HG02870 (cell line): ENCODE measurements at regions not wholly inside any gene's neighbourhood (a gene's known extent, or its start where the extent isn't known, plus 50 kb on each side); places are given as distances from the start of the nearest gene placed in this dataset.
"Not testable (repeated sequence)": the region's sequence is repeated elsewhere in the genome, so short reads cannot be mapped to it uniquely, and the experiment has no call there.

Experiments used
- ATAC-seq: cut with Tn5 transposase; IDR thresholded peaks from one replicate; pipeline ENCODE4 v1.9.1; 2021; ENCODE audit warnings: mild to moderate bottlenecking, moderate library complexity; ENCODE audit not compliant: unreplicated experiment

GRCh38 chr13:65733110-65733509, 1497.0 kb downstream of the PCDH9 start:
- no peak for ATAC-seq

- ATAC-seq, result no peak
Measured at GRCh38 chr13:65727070-65727469, 1503.1 kb downstream of the PCDH9 start.

- no peak for ATAC-seq
Measured at GRCh38 chr13:65725006-65725405, 1505.1 kb downstream of the PCDH9 start.

- no peak for ATAC-seq
Measured at GRCh38 chr13:65724226-65724625, 1505.9 kb downstream of the PCDH9 start.

- no peak for ATAC-seq
Measured at GRCh38 chr13:65722506-65722905, 1507.6 kb downstream of the PCDH9 start.

GRCh38 chr13:65719831-65720230, 1510.3 kb downstream of the PCDH9 start:
- ATAC-seq, result no peak

- no peak for ATAC-seq
Measured at GRCh38 chr13:65710514-65710913, 1519.6 kb downstream of the PCDH9 start.

- no peak for ATAC-seq
Measured at GRCh38 chr13:65697843-65698242, 1532.3 kb downstream of the PCDH9 start.

GRCh38 chr13:65679240-65679639, 1550.9 kb downstream of the PCDH9 start:
- ATAC-seq, result no peak

GRCh38 chr13:65677906-65678305, 1552.2 kb downstream of the PCDH9 start:
- no peak for ATAC-seq

- ATAC-seq, result not testable (repeated sequence)
Measured at GRCh38 chr13:65675383-65675782, 1554.8 kb downstream of the PCDH9 start.

GRCh38 chr13:65670014-65670625, 1560.0 kb downstream of the PCDH9 start:
- no peak for ATAC-seq

GRCh38 chr13:65660731-65661130, 1569.4 kb downstream of the PCDH9 start:
- no peak for ATAC-seq

- no peak for ATAC-seq
Measured at GRCh38 chr13:65656740-65657329, 1573.3 kb downstream of the PCDH9 start.

GRCh38 chr13:65653613-65654012, 1576.5 kb downstream of the PCDH9 start:
- no peak for ATAC-seq

GRCh38 chr13:65650321-65650720, 1579.8 kb downstream of the PCDH9 start:
- ATAC-seq, result no peak

- no peak for ATAC-seq
Measured at GRCh38 chr13:65642996-65643395, 1587.1 kb downstream of the PCDH9 start.

- no peak for ATAC-seq
Measured at GRCh38 chr13:65642301-65642700, 1587.8 kb downstream of the PCDH9 start.

GRCh38 chr13:65638572-65639168, 1591.5 kb downstream of the PCDH9 start:
- ATAC-seq, result peak; percentile 94

- ATAC-seq, result no peak
Measured at GRCh38 chr13:65633806-65634205, 1596.3 kb downstream of the PCDH9 start.

GRCh38 chr13:65631078-65631477, 1599.1 kb downstream of the PCDH9 start:
- ATAC-seq, result no peak

GRCh38 chr13:65629926-65630325, 1600.2 kb downstream of the PCDH9 start:
- ATAC-seq, result no peak

- no peak for ATAC-seq
Measured at GRCh38 chr13:65623148-65623547, 1607.0 kb downstream of the PCDH9 start.
